ENCODE measurements at regions not wholly inside any gene's neighbourhood (a gene's known extent, or its start where the extent isn't known, plus 50 kb on each side); places are given as distances from the start of the nearest gene placed in this dataset.

- Histone ChIP-seq H3K9ac (ENCODE audit: low read length) (peak overlapping the region; percentile 49), H3K4me1 (ENCODE audit: control insufficient read depth, insufficient read depth, low read length) (peaks cover 18% of the 10 kb centered on the region), H3K4me3 (ENCODE audit: low read length) (no peak overlapping the region), H3K9me3 (ENCODE audit: control insufficient read depth, low read length) (no peaks in the 10 kb centered on the region), H3K27me3 (replicated peaks; ENCODE audit: control insufficient read depth, insufficient read depth, low read length) (no peaks in the 10 kb centered on the region), H3K36me3 (ENCODE audit: control insufficient read depth, insufficient read depth, low read length, severe bottlenecking) (no peaks in the 10 kb centered on the region)
- peak; percentile 58 for DNase-seq (ENCODE audit: low read depth)
Measured at GRCh38 chr1:55679971-55680370, 464.8 kb upstream of the USP24 start.

- H3K9me3 ChIP-seq (ENCODE audit: control insufficient read depth, low read length) = no peaks in the 10 kb centered on the region
- DNase-seq (ENCODE audit: low read depth) = no peak
- H3K27me3 ChIP-seq (replicated peaks; ENCODE audit: control insufficient read depth, insufficient read depth, low read length) = no peaks in the 10 kb centered on the region
- H3K9ac ChIP-seq (ENCODE audit: low read length) = no peak overlapping the region
- H3K4me3 ChIP-seq (ENCODE audit: low read length) = no peak overlapping the region
- peaks cover 28% of the 10 kb centered on the region for H3K4me1 ChIP-seq (ENCODE audit: control insufficient read depth, insufficient read depth, low read length)
- H3K36me3 ChIP-seq (ENCODE audit: control insufficient read depth, insufficient read depth, low read length, severe bottlenecking) = no peaks in the 10 kb centered on the region
Measured at GRCh38 chr1:55673416-55673815, 458.3 kb upstream of the USP24 start.

GRCh38 chr1:55670331-55671082 is 455.3 kb upstream of the USP24 start:
- H3K9me3 ChIP-seq (ENCODE audit: control insufficient read depth, low read length) = no peaks in the 10 kb centered on the region
- peaks cover 28% of the 10 kb centered on the region for H3K4me1 ChIP-seq (ENCODE audit: control insufficient read depth, insufficient read depth, low read length)
- no peaks in the 10 kb centered on the region for H3K27me3 ChIP-seq (replicated peaks; ENCODE audit: control insufficient read depth, insufficient read depth, low read length)
- peak overlapping the region; percentile 69 for H3K9ac ChIP-seq (ENCODE audit: low read length)
- peak overlapping the region; percentile 33 for H3K4me3 ChIP-seq (ENCODE audit: low read length)
- no peaks in the 10 kb centered on the region for H3K36me3 ChIP-seq (ENCODE audit: control insufficient read depth, insufficient read depth, low read length, severe bottlenecking)
- DNase-seq (ENCODE audit: low read depth) = peak; percentile 52

GRCh38 chr1:55669293-55669692 is 454.1 kb upstream of the USP24 start:
- peaks cover 28% of the 10 kb centered on the region for H3K4me1 ChIP-seq (ENCODE audit: control insufficient read depth, insufficient read depth, low read length)
- no peak overlapping the region for H3K4me3 ChIP-seq (ENCODE audit: low read length)
- no peaks in the 10 kb centered on the region for H3K27me3 ChIP-seq (replicated peaks; ENCODE audit: control insufficient read depth, insufficient read depth, low read length)
- no peak for DNase-seq (ENCODE audit: low read depth)
- H3K9ac ChIP-seq (ENCODE audit: low read length) = peak overlapping the region; percentile 43
- no peaks in the 10 kb centered on the region for H3K9me3 ChIP-seq (ENCODE audit: control insufficient read depth, low read length)
- no peaks in the 10 kb centered on the region for H3K36me3 ChIP-seq (ENCODE audit: control insufficient read depth, insufficient read depth, low read length, severe bottlenecking)

GRCh38 chr1:55662875-55663274 is 447.7 kb upstream of the USP24 start:
- no peaks in the 10 kb centered on the region for H3K36me3 ChIP-seq (ENCODE audit: control insufficient read depth, insufficient read depth, low read length, severe bottlenecking)
- H3K4me3 ChIP-seq (ENCODE audit: low read length) = no peak overlapping the region
- H3K27me3 ChIP-seq (replicated peaks; ENCODE audit: control insufficient read depth, insufficient read depth, low read length) = no peaks in the 10 kb centered on the region
- DNase-seq (ENCODE audit: low read depth) = no peak
- no peaks in the 10 kb centered on the region for H3K9me3 ChIP-seq (ENCODE audit: control insufficient read depth, low read length)
- no peak overlapping the region for H3K9ac ChIP-seq (ENCODE audit: low read length)
- H3K4me1 ChIP-seq (ENCODE audit: control insufficient read depth, insufficient read depth, low read length) = no peaks in the 10 kb centered on the region

GRCh38 chr1:55658917-55659316 is 443.8 kb upstream of the USP24 start:
- Histone ChIP-seq H3K27me3 (replicated peaks; ENCODE audit: control insufficient read depth, insufficient read depth, low read length) (no peaks in the 10 kb centered on the region), H3K9me3 (ENCODE audit: control insufficient read depth, low read length) (no peaks in the 10 kb centered on the region), H3K36me3 (ENCODE audit: control insufficient read depth, insufficient read depth, low read length, severe bottlenecking) (no peaks in the 10 kb centered on the region), H3K4me3 (ENCODE audit: low read length) (no peak overlapping the region), H3K9ac (ENCODE audit: low read length) (no peak overlapping the region), H3K4me1 (ENCODE audit: control insufficient read depth, insufficient read depth, low read length) (no peaks in the 10 kb centered on the region)
- DNase-seq (ENCODE audit: low read depth) = no peak

- no peaks in the 10 kb centered on the region for H3K36me3 ChIP-seq (ENCODE audit: control insufficient read depth, insufficient read depth, low read length, severe bottlenecking)
- H3K9me3 ChIP-seq (ENCODE audit: control insufficient read depth, low read length) = no peaks in the 10 kb centered on the region
- H3K9ac ChIP-seq (ENCODE audit: low read length) = no peak overlapping the region
- DNase-seq (ENCODE audit: low read depth) = no peak
- H3K4me1 ChIP-seq (ENCODE audit: control insufficient read depth, insufficient read depth, low read length) = no peaks in the 10 kb centered on the region
- H3K4me3 ChIP-seq (ENCODE audit: low read length) = no peak overlapping the region
- H3K27me3 ChIP-seq (replicated peaks; ENCODE audit: control insufficient read depth, insufficient read depth, low read length) = no peaks in the 10 kb centered on the region
Measured at GRCh38 chr1:55654750-55655149, 439.6 kb upstream of the USP24 start.

- Histone ChIP-seq H3K9ac (ENCODE audit: low read length) (no peak overlapping the region), H3K4me1 (ENCODE audit: control insufficient read depth, insufficient read depth, low read length) (no peaks in the 10 kb centered on the region), H3K4me3 (ENCODE audit: low read length) (no peak overlapping the region), H3K9me3 (ENCODE audit: control insufficient read depth, low read length) (no peaks in the 10 kb centered on the region), H3K27me3 (replicated peaks; ENCODE audit: control insufficient read depth, insufficient read depth, low read length) (no peaks in the 10 kb centered on the region), H3K36me3 (ENCODE audit: control insufficient read depth, insufficient read depth, low read length, severe bottlenecking) (no peaks in the 10 kb centered on the region)
- no peak for DNase-seq (ENCODE audit: low read depth)
Measured at GRCh38 chr1:55654171-55654570, 439.0 kb upstream of the USP24 start.

- Histone ChIP-seq H3K4me1 (ENCODE audit: control insufficient read depth, insufficient read depth, low read length) (no peaks in the 10 kb centered on the region), H3K9ac (ENCODE audit: low read length) (no peak overlapping the region), H3K4me3 (ENCODE audit: low read length) (no peak overlapping the region), H3K9me3 (ENCODE audit: control insufficient read depth, low read length) (no peaks in the 10 kb centered on the region), H3K36me3 (ENCODE audit: control insufficient read depth, insufficient read depth, low read length, severe bottlenecking) (no peaks in the 10 kb centered on the region), H3K27me3 (replicated peaks; ENCODE audit: control insufficient read depth, insufficient read depth, low read length) (no peaks in the 10 kb centered on the region)
- DNase-seq (ENCODE audit: low read depth) = peak; percentile 34
Measured at GRCh38 chr1:55650444-55650843, 435.3 kb upstream of the USP24 start.

GRCh38 chr1:55646181-55646580 is 431.0 kb upstream of the USP24 start:
- no peaks in the 10 kb centered on the region for H3K9me3 ChIP-seq (ENCODE audit: control insufficient read depth, low read length)
- H3K9ac ChIP-seq (ENCODE audit: low read length) = no peak overlapping the region
- peaks cover 5% of the 10 kb centered on the region for H3K4me1 ChIP-seq (ENCODE audit: control insufficient read depth, insufficient read depth, low read length)
- no peaks in the 10 kb centered on the region for H3K27me3 ChIP-seq (replicated peaks; ENCODE audit: control insufficient read depth, insufficient read depth, low read length)
- no peaks in the 10 kb centered on the region for H3K36me3 ChIP-seq (ENCODE audit: control insufficient read depth, insufficient read depth, low read length, severe bottlenecking)
- no peak for DNase-seq (ENCODE audit: low read depth)
- H3K4me3 ChIP-seq (ENCODE audit: low read length) = no peak overlapping the region

- no peak for DNase-seq (ENCODE audit: low read depth)
- H3K36me3 ChIP-seq (ENCODE audit: control insufficient read depth, insufficient read depth, low read length, severe bottlenecking) = no peaks in the 10 kb centered on the region
- no peaks in the 10 kb centered on the region for H3K27me3 ChIP-seq (replicated peaks; ENCODE audit: control insufficient read depth, insufficient read depth, low read length)
- H3K9me3 ChIP-seq (ENCODE audit: control insufficient read depth, low read length) = no peaks in the 10 kb centered on the region
- H3K4me3 ChIP-seq (ENCODE audit: low read length) = no peak overlapping the region
- peaks cover 12% of the 10 kb centered on the region for H3K4me1 ChIP-seq (ENCODE audit: control insufficient read depth, insufficient read depth, low read length)
- H3K9ac ChIP-seq (ENCODE audit: low read length) = no peak overlapping the region
Measured at GRCh38 chr1:55645270-55645669, 430.1 kb upstream of the USP24 start.

GRCh38 chr1:55641947-55642346 is 426.8 kb upstream of the USP24 start:
- Histone ChIP-seq H3K9ac (ENCODE audit: low read length) (no peak overlapping the region), H3K9me3 (ENCODE audit: control insufficient read depth, low read length) (peaks cover 1% of the 10 kb centered on the region), H3K4me1 (ENCODE audit: control insufficient read depth, insufficient read depth, low read length) (peaks cover 12% of the 10 kb centered on the region), H3K36me3 (ENCODE audit: control insufficient read depth, insufficient read depth, low read length, severe bottlenecking) (no peaks in the 10 kb centered on the region), H3K27me3 (replicated peaks; ENCODE audit: control insufficient read depth, insufficient read depth, low read length) (no peaks in the 10 kb centered on the region), H3K4me3 (ENCODE audit: low read length) (no peak overlapping the region)
- DNase-seq (ENCODE audit: low read depth) = no peak
